Adrenal gland (tissue), 9 donors: ENCODE measurements at regions not wholly inside any gene's neighbourhood (a gene's known extent, or its start where the extent isn't known, plus 50 kb on each side); places are given as distances from the start of the nearest gene placed in this dataset.

Source experiments
- DNase-seq, 7 donors: peaks; one replicate each; pipeline ENCODE4 v3.0.0-alpha.2; 2019 to 2020
- H3K27ac ChIP-seq, 5 donors: fragments of 200-600 bp; sonication (generic) in 4 of 5; 1 replicate in 3 of 5; 2 replicates in 2 of 5; pipeline versions ENCODE4 v1.5.1 to v1.8.0; 2016 to 2020; ENCODE audit warnings: mild to moderate bottlenecking in 1 of 5
- H3K27me3 ChIP-seq: fragments of 200-600 bp; 2 replicates; pipeline ENCODE4 v1.8.0; 2021
- H3K36me3 ChIP-seq, 2 donors: fragments of 200-600 bp; replicated peaks in 1 of 2; 1 replicate in 1 of 2; 2 replicates in 1 of 2; pipeline versions ENCODE4 v1.5.1 to v1.8.0; 2018 to 2022
- H3K4me1 ChIP-seq, 2 donors: fragments of 200-600 bp; replicated peaks in 1 of 2; 1 replicate in 1 of 2; 2 replicates in 1 of 2; pipeline versions ENCODE4 v1.5.1 to v1.8.0; 2018 to 2021
- H3K4me3 ChIP-seq, 4 donors: fragments of 200-600 bp; sonication (generic) in 3 of 4; one replicate each; pipeline ENCODE4 v1.5.1; 2016 to 2018
- H3K9me3 ChIP-seq, 3 donors: fragments of 200-600 bp; sonication (generic) in 1 of 3; replicated peaks in 1 of 3; 1 replicate in 2 of 3; 2 replicates in 1 of 3; pipeline versions ENCODE4 v1.5.1 to v1.8.0; 2016 to 2021
- CTCF ChIP-seq, 6 experiments: fragments of 450-650 bp in 4 of 6; fragments of 200-600 bp in 2 of 6; sonication (generic) in 1 of 6; IDR thresholded peaks; 1 replicate in 5 of 6; 2 replicates in 1 of 6; pipeline versions ENCODE4 v1.5.1 to v1.8.0; 2016 to 2021; ENCODE audit warnings: antibody characterized with exemption in 6 of 6, mild to moderate bottlenecking in 2 of 6, moderate library complexity in 1 of 6
- POLR2A ChIP-seq, 2 donors: fragments of 450-650 bp; IDR thresholded peaks; one replicate each; pipeline ENCODE4 v1.6.1; 2017; ENCODE audit warnings: antibody characterized with exemption in 2 of 2, mild to moderate bottlenecking in 2 of 2, moderate library complexity in 1 of 2
- WGBS, 4 donors: extraction: QIAGEN DNeasy Blood & Tissue Kit in 2 of 4; methylation state at CpG; one replicate each; pipeline versions ENCODE4 v1.1.5 to v1.1.7; 2013 to 2017; 5-methylcytosine and 5-hydroxymethylcytosine counted together
- intact Hi-C, 2 donors: fragments of 100-400 bp; cut with DNase I; formaldehyde crosslinking; loops; one replicate each; pipeline versions ENCODE4 v1.14.1 to v1.15.0; 2022 to 2023
- donor health status: healthy with polysubstance abuse.
- donor health status: Bipolar disorder and iron deficiency.
- donor health status: DM: yes; HTN: yes; CAD: no.
- donor health status: DM: no; HTN: no; CAD: no.
- donor health status: DM: no; HTN: no; CAD: no.

GRCh38 chr3:41126961-41127360 is 72.3 kb upstream of the CTNNB1 start:
- WGBS, 4 donors: 71 to 86% (median 78%) methylated on average over 1 of the region's 1 CpG
- DNase-seq: no peak
- no peak overlapping the region for H3K4me3 ChIP-seq
- H3K27me3 ChIP-seq: no peaks in the 10 kb centered on the region
- TF ChIP-seq CTCF (IDR thresholded peaks at IDR 0.05) (no peak), POLR2A (IDR thresholded peaks at IDR 0.05) (no peak)
- no peaks in the 10 kb centered on the region for H3K9me3 ChIP-seq
- H3K4me1 ChIP-seq: no peaks in the 10 kb centered on the region
- no peak overlapping the region for H3K27ac ChIP-seq
- H3K36me3 ChIP-seq: no peaks in the 10 kb centered on the region
- intact Hi-C loops: no loop called here

GRCh38 chr3:41127414-41127813 is 71.9 kb upstream of the CTNNB1 start:
- Histone ChIP-seq H3K4me1 (no peaks in the 10 kb centered on the region), H3K36me3 (no peaks in the 10 kb centered on the region), H3K27me3 (no peaks in the 10 kb centered on the region), H3K27ac (no peak overlapping the region), H3K4me3 (no peak overlapping the region), H3K9me3 (no peaks in the 10 kb centered on the region)
- TF ChIP-seq POLR2A (IDR thresholded peaks at IDR 0.05) (no peak), CTCF (IDR thresholded peaks at IDR 0.05) (no peak)
- intact Hi-C loops: no loop called here
- DNase-seq: no peak
- WGBS, 4 donors: 73 to 92% (median 86%) methylated on average over 2 of the region's 2 CpGs

GRCh38 chr3:41129731-41130130 is 69.6 kb upstream of the CTNNB1 start:
- WGBS, 4 donors: 89 to 100% (median 100%) methylated on average over 1 of the region's 1 CpG
- intact Hi-C loops: no loop called here

GRCh38 chr3:41131224-41131623 is 68.1 kb upstream of the CTNNB1 start:
- DNase-seq: no peak
- H3K4me1 ChIP-seq: no peaks in the 10 kb centered on the region
- no peak overlapping the region for H3K4me3 ChIP-seq
- H3K27me3 ChIP-seq: no peaks in the 10 kb centered on the region
- no peak overlapping the region for H3K27ac ChIP-seq
- no peaks in the 10 kb centered on the region for H3K9me3 ChIP-seq
- intact Hi-C loops: no loop called here
- TF ChIP-seq POLR2A (IDR thresholded peaks at IDR 0.05): no peak
- TF ChIP-seq CTCF (IDR thresholded peaks at IDR 0.05): no peak
- H3K36me3 ChIP-seq: no peaks in the 10 kb centered on the region
- WGBS, 4 donors: 76 to 85% (median 83%) methylated on average over 3 of the region's 3 CpGs

More at GRCh38 chr3:41129731-41130130, 69.6 kb upstream of the CTNNB1 start:
- Histone ChIP-seq H3K9me3 (no peaks in the 10 kb centered on the region), H3K4me3 (no peak overlapping the region), H3K27ac (no peak overlapping the region), H3K4me1 (no peaks in the 10 kb centered on the region), H3K36me3 (no peaks in the 10 kb centered on the region), H3K27me3 (no peaks in the 10 kb centered on the region)
- TF ChIP-seq CTCF (IDR thresholded peaks at IDR 0.05) (no peak), POLR2A (IDR thresholded peaks at IDR 0.05) (no peak)
- no peak for DNase-seq
